GM18508 (cell line): ENCODE measurements at regions not wholly inside any gene's neighbourhood (a gene's known extent, or its start where the extent isn't known, plus 50 kb on each side); places are given as distances from the start of the nearest gene placed in this dataset.

Source experiments
- ATAC-seq: cut with Tn5 transposase; IDR thresholded peaks from one replicate; pipeline ENCODE4 v1.9.1; 2021; ENCODE audit warnings: moderate number of reproducible peaks; ENCODE audit not compliant: insufficient read depth, unreplicated experiment

GRCh38 chr2:205902900-205903237 is 183.1 kb downstream of the INO80D start:
- no peak for ATAC-seq

GRCh38 chr2:205902041-205902899 is 183.7 kb downstream of the INO80D start:
- no peak for ATAC-seq

GRCh38 chr2:205901491-205901890 is 184.5 kb downstream of the INO80D start:
- no peak for ATAC-seq

- ATAC-seq: no peak
Measured at GRCh38 chr2:205898744-205899143, 187.2 kb downstream of the INO80D start.

GRCh38 chr2:205895981-205896655 is 189.9 kb downstream of the INO80D start:
- no peak for ATAC-seq

- no peak for ATAC-seq
Measured at GRCh38 chr2:205892665-205893259, 193.2 kb downstream of the INO80D start.

GRCh38 chr2:205892251-205892655 is 193.7 kb downstream of the INO80D start:
- no peak for ATAC-seq

- no peak for ATAC-seq
Measured at GRCh38 chr2:205889114-205889513, 196.9 kb downstream of the INO80D start.

GRCh38 chr2:205887637-205888036 is 198.3 kb downstream of the INO80D start:
- ATAC-seq: no peak

- no peak for ATAC-seq
Measured at GRCh38 chr2:205885492-205886099, 200.4 kb downstream of the INO80D start.

- ATAC-seq: no peak
Measured at GRCh38 chr2:205883965-205884364, 201.7 kb downstream of the NRP2 start.

GRCh38 chr2:205882806-205883425 is 200.6 kb downstream of the NRP2 start:
- ATAC-seq: no peak

GRCh38 chr2:205880048-205880447 is 197.7 kb downstream of the NRP2 start:
- ATAC-seq: no peak

GRCh38 chr2:205878999-205879762 is 196.9 kb downstream of the NRP2 start:
- ATAC-seq: no peak

GRCh38 chr2:205877496-205877895 is 195.2 kb downstream of the NRP2 start:
- no peak for ATAC-seq

GRCh38 chr2:205876127-205876526 is 193.8 kb downstream of the NRP2 start:
- no peak for ATAC-seq

GRCh38 chr2:205872716-205873115 is 190.4 kb downstream of the NRP2 start:
- ATAC-seq: no peak

- ATAC-seq: no peak
Measured at GRCh38 chr2:205869439-205869838, 187.1 kb downstream of the NRP2 start.

- no peak for ATAC-seq
Measured at GRCh38 chr2:205868773-205869333, 186.6 kb downstream of the NRP2 start.

GRCh38 chr2:205868053-205868452 is 185.8 kb downstream of the NRP2 start:
- ATAC-seq: no peak
